Caco-2 (cell line): ENCODE measurements at regions not wholly inside any gene's neighbourhood (a gene's known extent, or its start where the extent isn't known, plus 50 kb on each side); places are given as distances from the start of the nearest gene placed in this dataset.

Experiments used
- BruUV-seq: library from RNA; stranded (reverse); fragments of 400-500 nt; replicated peaks from 2 replicates; lab custom pipeline; 2021; lab: Mats Ljungman, UMichigan
- CTCF ChIA-PET: fragments of 300-600 bp; sonication (Branson Sonifier 250); formaldehyde crosslinking; loops from one replicate; lab custom pipeline; 2022; ENCODE audit warnings: antibody characterized with exemption; lab: Charles Lee
- POLR2A ChIA-PET: fragments of 300-600 bp; sonication (Branson Sonifier 250); formaldehyde crosslinking; loops from one replicate; lab custom pipeline; 2022; ENCODE audit warnings: antibody characterized with exemption; lab: Charles Lee
- DNase-seq, 2 experiments: peaks; one replicate each; pipeline versions ENCODE4 v3.0.0 to v3.0.0-alpha.2; 2020 to 2022
- H3K27me3 ChIP-seq: replicated peaks from 2 replicates; pipeline ENCODE4 v1.6.0; 2011; ENCODE audit warnings: low read length; ENCODE audit not compliant: control insufficient read depth, insufficient read depth
- H3K36me3 ChIP-seq: 2 replicates; pipeline ENCODE4 v1.5.1; 2011; ENCODE audit warnings: low read length; ENCODE audit not compliant: control insufficient read depth, insufficient read depth
- H3K4me1 ChIP-seq: fragments of 250-450 bp; sonication (Bioruptor Pico); 2 replicates; pipeline ENCODE4 v1.5.1; 2020; ENCODE audit warnings: mild to moderate bottlenecking
- H3K4me3 ChIP-seq: 2 replicates; pipeline ENCODE4 v1.5.1; 2011; ENCODE audit warnings: low read depth, mild to moderate bottlenecking, control low read depth, low read length
- H3K9me3 ChIP-seq: fragments of 250-450 bp; sonication (Bioruptor Pico); 2 replicates; pipeline ENCODE4 v1.5.1; 2020; ENCODE audit warnings: mild to moderate bottlenecking, moderate library complexity
- H3K27ac Mint-ChIP-seq: one replicate; pipeline ENCODE4 v1.8.0; 2022; ENCODE audit warnings: mixed read lengths; ENCODE audit not compliant: unreplicated experiment
- H3K27me3 Mint-ChIP-seq: one replicate; pipeline ENCODE4 v1.8.0; 2022; ENCODE audit warnings: mixed read lengths; ENCODE audit not compliant: insufficient read depth, unreplicated experiment
- H3K36me3 Mint-ChIP-seq: one replicate; pipeline ENCODE4 v1.8.0; 2022; ENCODE audit warnings: mild to moderate bottlenecking, mixed read lengths; ENCODE audit not compliant: insufficient read depth, unreplicated experiment
- H3K4me1 Mint-ChIP-seq: one replicate; pipeline ENCODE4 v1.8.0; 2022; ENCODE audit warnings: low read depth, mixed read lengths; ENCODE audit not compliant: unreplicated experiment
- H3K4me3 Mint-ChIP-seq: one replicate; pipeline ENCODE4 v1.8.0; 2022; ENCODE audit warnings: mild to moderate bottlenecking, moderate library complexity, mixed read lengths; ENCODE audit not compliant: unreplicated experiment
- H3K9me3 Mint-ChIP-seq: one replicate; pipeline ENCODE4 v1.8.0; 2022; ENCODE audit warnings: mixed read lengths; ENCODE audit not compliant: unreplicated experiment
- CTCF ChIP-seq, 2 experiments: fragments of 200-600 bp in 1 of 2; IDR thresholded peaks; 1 replicate in 1 of 2; 2 replicates in 1 of 2; pipeline versions ENCODE4 v1.5.1 to v1.8.0; 2011 to 2022; ENCODE audit warnings: antibody characterized with exemption in 1 of 2, control low read depth in 1 of 2, inconsistent platforms in 1 of 2, low read depth in 1 of 2, low read length in 1 of 2, mild to moderate bottlenecking in 1 of 2, moderate library complexity in 1 of 2; ENCODE audit not compliant: insufficient read depth in 1 of 2, severe bottlenecking in 1 of 2, unreplicated experiment in 1 of 2
- intact Hi-C: fragments of 100-400 bp; cut with micrococcal nuclease; formaldehyde crosslinking; loops from one replicate; pipeline ENCODE4 v1.10.0; 2022; ENCODE audit not compliant: unreplicated experiment

DNA sequence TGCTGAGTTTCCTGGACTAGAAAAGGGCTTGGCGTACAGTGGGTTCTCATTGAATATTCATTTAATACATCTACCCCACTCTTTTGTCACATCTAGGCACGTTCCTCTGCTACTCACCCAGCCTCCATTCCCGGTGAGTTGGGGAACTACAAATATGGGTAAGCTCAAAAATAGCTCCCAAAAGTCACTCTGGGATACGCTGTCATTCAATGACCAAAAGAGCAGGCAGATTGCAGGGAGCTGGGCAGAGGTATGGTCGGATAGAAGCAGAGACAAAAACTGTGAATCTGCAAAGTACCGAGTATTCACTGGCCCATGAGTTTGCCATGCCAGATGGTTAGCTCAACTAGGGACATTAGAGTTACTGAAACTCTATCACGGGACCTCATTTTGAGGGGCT, 103.9 kb upstream of the SASH1 start:
- intact Hi-C loops, result no loop called here
- no peak overlapping the region for H3K4me3 Mint-ChIP-seq
- H3K9me3 ChIP-seq, result no peaks in the 10 kb centered on the region
- BruUV-seq, result no TSS peak
- peaks cover 9% of the 10 kb centered on the region for H3K4me1 Mint-ChIP-seq
- H3K27me3 Mint-ChIP-seq, result no peaks in the 10 kb centered on the region
- no peaks in the 10 kb centered on the region for H3K36me3 Mint-ChIP-seq
- no peaks in the 10 kb centered on the region for H3K9me3 Mint-ChIP-seq
- no peak for TF ChIP-seq CTCF (IDR thresholded peaks at IDR 0.05; ENCODE audit: insufficient read depth in 1 of 2, low read depth in 1 of 2, low read length in 1 of 2, severe bottlenecking in 1 of 2, unreplicated experiment in 1 of 2)
- H3K27me3 ChIP-seq, result no peaks in the 10 kb centered on the region
- H3K4me3 ChIP-seq, result no peak overlapping the region
- no peak overlapping the region for H3K27ac Mint-ChIP-seq
- no peaks in the 10 kb centered on the region for H3K4me1 ChIP-seq
- CTCF ChIA-PET, result interaction anchor here (0.6 kb wide), 1 partner anchor 9 kb away, joined by 4 read pairs; no protein-coding TSS in a partner anchor
- no peak for DNase-seq
- H3K36me3 ChIP-seq, result no peaks in the 10 kb centered on the region
- POLR2A ChIA-PET, result no interaction called here

DNA sequence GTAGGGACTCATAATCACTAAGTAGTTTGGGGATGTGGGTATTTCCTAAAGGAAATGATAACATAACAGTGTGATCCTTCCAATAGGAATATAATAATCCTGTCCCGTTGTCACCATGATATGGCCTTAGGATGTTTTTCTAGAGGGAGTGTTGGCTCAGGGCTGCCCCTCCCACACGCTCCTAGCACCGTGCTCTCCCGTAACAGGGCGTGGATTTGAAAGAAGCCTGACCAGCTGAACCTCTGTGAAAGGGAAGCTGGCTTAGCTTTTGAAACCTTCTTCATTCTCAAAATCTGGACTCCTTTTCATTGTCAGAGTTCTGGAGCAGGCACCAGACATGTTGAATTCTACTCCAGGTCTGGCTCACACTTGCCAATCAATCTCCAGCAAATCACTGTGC, 103.4 kb upstream of the SASH1 start:
- peaks cover 9% of the 10 kb centered on the region for H3K4me1 Mint-ChIP-seq
- H3K4me3 ChIP-seq, result no peak overlapping the region
- POLR2A ChIA-PET, result no interaction called here
- H3K27me3 Mint-ChIP-seq, result no peaks in the 10 kb centered on the region
- H3K27me3 ChIP-seq, result no peaks in the 10 kb centered on the region
- intact Hi-C loops, result no loop called here
- no peak for DNase-seq
- CTCF ChIA-PET, result interaction anchor here (0.7 kb wide), 1 partner anchor 94 kb away, joined by 6 read pairs; no protein-coding TSS in a partner anchor
- no peaks in the 10 kb centered on the region for H3K36me3 Mint-ChIP-seq
- no peaks in the 10 kb centered on the region for H3K36me3 ChIP-seq
- no peaks in the 10 kb centered on the region for H3K4me1 ChIP-seq
- H3K4me3 Mint-ChIP-seq, result no peak overlapping the region
- BruUV-seq, result no TSS peak
- no peak for TF ChIP-seq CTCF (IDR thresholded peaks at IDR 0.05; ENCODE audit: insufficient read depth in 1 of 2, low read depth in 1 of 2, low read length in 1 of 2, severe bottlenecking in 1 of 2, unreplicated experiment in 1 of 2)
- H3K27ac Mint-ChIP-seq, result no peak overlapping the region
- H3K9me3 ChIP-seq, result no peaks in the 10 kb centered on the region
- no peaks in the 10 kb centered on the region for H3K9me3 Mint-ChIP-seq

DNA sequence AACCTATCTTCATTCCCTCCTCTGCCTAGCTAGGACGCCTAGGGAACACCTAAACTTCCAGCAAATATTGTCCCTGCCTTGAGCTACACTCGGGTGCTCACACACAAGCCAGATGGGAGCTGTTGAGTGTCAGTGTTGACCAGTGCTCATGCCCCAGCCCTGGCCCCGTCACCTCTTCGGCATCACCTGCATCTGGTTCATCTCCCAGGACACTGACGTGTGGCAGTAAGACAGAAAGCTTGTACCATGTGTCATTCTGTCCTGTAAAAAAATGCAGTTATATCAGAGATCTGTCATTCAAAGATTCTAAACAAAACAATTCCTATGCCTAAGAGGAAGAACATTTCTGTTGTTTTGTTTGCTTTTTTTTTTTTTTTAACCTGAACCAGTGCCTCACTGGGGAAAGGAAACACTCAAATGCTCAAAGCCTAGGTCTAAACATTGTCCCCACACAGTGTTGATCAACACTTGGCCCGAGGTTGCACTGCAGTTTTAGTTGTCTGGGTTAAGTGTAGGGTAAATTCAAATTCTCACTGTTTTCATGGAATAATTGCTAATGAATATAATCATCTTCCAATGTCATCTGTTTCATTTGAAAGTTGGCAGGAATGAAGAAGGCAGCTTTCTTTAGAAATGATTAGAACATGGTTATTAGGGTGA, 102.7 kb upstream of the SASH1 start:
- no TSS peak for BruUV-seq
- Histone ChIP-seq H3K27me3 (no peaks in the 10 kb centered on the region), H3K9me3 (no peaks in the 10 kb centered on the region), H3K4me3 (no peak overlapping the region), H3K36me3 (no peaks in the 10 kb centered on the region), H3K4me1 (no peaks in the 10 kb centered on the region)
- H3K4me3 Mint-ChIP-seq, result no peak overlapping the region
- DNase-seq, result no peak
- H3K9me3 Mint-ChIP-seq, result no peaks in the 10 kb centered on the region
- no peaks in the 10 kb centered on the region for H3K36me3 Mint-ChIP-seq
- H3K27me3 Mint-ChIP-seq, result no peaks in the 10 kb centered on the region
- POLR2A ChIA-PET, result no interaction called here
- H3K27ac Mint-ChIP-seq, result no peak overlapping the region
- peaks cover 9% of the 10 kb centered on the region for H3K4me1 Mint-ChIP-seq
- CTCF ChIA-PET, result interaction anchor here (0.7 kb wide), 1 partner anchor 93 kb away, joined by 6 read pairs; no protein-coding TSS in a partner anchor
- intact Hi-C loops, result no loop called here
- no peak for TF ChIP-seq CTCF (IDR thresholded peaks at IDR 0.05; ENCODE audit: insufficient read depth in 1 of 2, low read depth in 1 of 2, low read length in 1 of 2, severe bottlenecking in 1 of 2, unreplicated experiment in 1 of 2)
